ENCODE measurements at regions not wholly inside any gene's neighbourhood (a gene's known extent, or its start where the extent isn't known, plus 50 kb on each side); places are given as distances from the start of the nearest gene placed in this dataset.

- Histone ChIP-seq H3K36me3 (ENCODE audit: insufficient read depth in 1 of 2, low read depth in 1 of 2) (peaks cover 11 to 95% of the 10 kb centered on the region in 2 donors), H3K9me3 (no peaks in the 10 kb centered on the region), H3K27me3 (ENCODE audit: insufficient read depth in 3 of 3, low read length in 2 of 3) (no peaks in the 10 kb centered on the region), H3K4me3 (no peak overlapping the region), H3K4me1 (no peaks in the 10 kb centered on the region), H3K27ac (no peak overlapping the region)
- intact Hi-C loops (cut with DNase I), result no loop called here
- DNase-seq, result no peak
- no peak for TF ChIP-seq CTCF (IDR thresholded peaks at IDR 0.05)
- 84 to 97% (median 93%) methylated on average over 1 of the region's 1 CpG for WGBS, 3 donors
- no peak for ATAC-seq
Measured at GRCh38 chr21:28877318-28877884, 115.3 kb downstream of the LTN1 start.

GRCh38 chr21:28875078-28875477 is 117.6 kb downstream of the LTN1 start:
- WGBS, 3 donors, result 50 to 74% (median 64%) methylated on average over 5 of the region's 5 CpGs
- no peak for TF ChIP-seq CTCF (IDR thresholded peaks at IDR 0.05)
- ATAC-seq, result peak in 1 of 4 donors; percentile 17

GRCh38 chr21:28872218-28872617 is 120.5 kb downstream of the LTN1 start:
- no peaks in the 10 kb centered on the region for H3K4me1 ChIP-seq
- 74 to 85% (median 84%) methylated on average over 5 of the region's 5 CpGs for WGBS, 3 donors
- H3K36me3 ChIP-seq (ENCODE audit: insufficient read depth in 1 of 2, low read depth in 1 of 2), result peaks cover 11 to 80% of the 10 kb centered on the region in 2 donors
- intact Hi-C loops (cut with DNase I), result no loop called here
- no peak overlapping the region for H3K27ac ChIP-seq
- no peak for DNase-seq
- H3K9me3 ChIP-seq, result no peaks in the 10 kb centered on the region
- H3K27me3 ChIP-seq (ENCODE audit: insufficient read depth in 3 of 3, low read length in 2 of 3), result no peaks in the 10 kb centered on the region
- H3K4me3 ChIP-seq, result no peak overlapping the region
- no peak for TF ChIP-seq CTCF (IDR thresholded peaks at IDR 0.05)
- no peak for ATAC-seq

More at GRCh38 chr21:28875078-28875477, 117.6 kb downstream of the LTN1 start:
- DNase-seq, result no peak
- peaks cover 11 to 96% of the 10 kb centered on the region in 2 donors for H3K36me3 ChIP-seq (ENCODE audit: insufficient read depth in 1 of 2, low read depth in 1 of 2)
- H3K4me3 ChIP-seq, result no peak overlapping the region
- no peak overlapping the region for H3K27ac ChIP-seq
- no peaks in the 10 kb centered on the region for H3K27me3 ChIP-seq (ENCODE audit: insufficient read depth in 3 of 3, low read length in 2 of 3)
- intact Hi-C loops (cut with DNase I), result no loop called here
- H3K9me3 ChIP-seq, result no peaks in the 10 kb centered on the region
- H3K4me1 ChIP-seq, result no peaks in the 10 kb centered on the region

- no peaks in the 10 kb centered on the region for H3K9me3 ChIP-seq
- TF ChIP-seq CTCF (IDR thresholded peaks at IDR 0.05), result no peak
- H3K4me3 ChIP-seq, result no peak overlapping the region
- no peaks in the 10 kb centered on the region for H3K27me3 ChIP-seq (ENCODE audit: insufficient read depth in 3 of 3, low read length in 2 of 3)
- ATAC-seq, result no peak
- no peak for DNase-seq
- H3K4me1 ChIP-seq, result no peaks in the 10 kb centered on the region
- intact Hi-C loops (cut with DNase I), result no loop called here
- H3K27ac ChIP-seq, result no peak overlapping the region
- H3K36me3 ChIP-seq (ENCODE audit: insufficient read depth in 1 of 2, low read depth in 1 of 2), result peaks cover 11 to 77% of the 10 kb centered on the region in 2 donors
- WGBS, 3 donors, result 87 to 99% (median 92%) methylated on average over 3 of the region's 3 CpGs
Measured at GRCh38 chr21:28871388-28872010, 121.2 kb downstream of the LTN1 start.

- Histone ChIP-seq H3K27ac (no peak overlapping the region), H3K9me3 (no peaks in the 10 kb centered on the region), H3K36me3 (ENCODE audit: insufficient read depth in 1 of 2, low read depth in 1 of 2) (peaks cover 0 to 40% of the 10 kb centered on the region in 2 donors), H3K4me3 (no peak overlapping the region), H3K4me1 (no peaks in the 10 kb centered on the region), H3K27me3 (ENCODE audit: insufficient read depth in 3 of 3, low read length in 2 of 3) (no peaks in the 10 kb centered on the region)
- intact Hi-C loops (cut with DNase I), result no loop called here
- DNase-seq, result no peak
- no peak for ATAC-seq
- WGBS, 3 donors, result 77 to 84% (median 79%) methylated on average over 3 of the region's 3 CpGs
- TF ChIP-seq CTCF (IDR thresholded peaks at IDR 0.05), result no peak
Measured at GRCh38 chr21:28867401-28867800, 125.3 kb downstream of the LTN1 start.

All from psoas muscle (tissue), 7 donors.